Fibroblast of lung (primary cell): ENCODE measurements at regions not wholly inside any gene's neighbourhood (a gene's known extent, or its start where the extent isn't known, plus 50 kb on each side); places are given as distances from the start of the nearest gene placed in this dataset.

Experiments
- DNase-seq, 2 donors: peaks; one replicate each; pipeline versions ENCODE4 v3.0.0 to v3.0.0-alpha.2; 2010; ENCODE audit warnings: low read depth in 2 of 2
- H2AFZ ChIP-seq: 2 replicates; pipeline ENCODE4 v1.5.1; 2012; ENCODE audit warnings: low read length, control low read depth, inconsistent platforms
- H3K27ac ChIP-seq: 2 replicates; pipeline ENCODE4 v1.5.1; 2011; ENCODE audit warnings: low read length, control low read depth; ENCODE audit not compliant: insufficient read depth
- H3K27me3 ChIP-seq: 2 replicates; pipeline ENCODE4 v1.5.1; 2011; ENCODE audit warnings: mild to moderate bottlenecking, low read length; ENCODE audit not compliant: control insufficient read depth, insufficient read depth
- H3K36me3 ChIP-seq: 2 replicates; pipeline ENCODE4 v1.5.1; 2011; ENCODE audit warnings: low read length; ENCODE audit not compliant: control insufficient read depth, insufficient read depth
- H3K4me1 ChIP-seq: 2 replicates; pipeline ENCODE4 v1.5.1; 2011; ENCODE audit warnings: low read length; ENCODE audit not compliant: control insufficient read depth, insufficient read depth; ENCODE audit errors: extremely low read depth
- H3K4me2 ChIP-seq: 2 replicates; pipeline ENCODE4 v1.5.1; 2011; ENCODE audit warnings: low read length, control low read depth; ENCODE audit not compliant: insufficient read depth; ENCODE audit errors: extremely low read depth
- H3K4me3 ChIP-seq, 4 experiments: fragments of 200-600 bp in 1 of 4; sonication (generic) in 1 of 4; replicated peaks in 1 of 4; 2 replicates each; pipeline ENCODE4 v1.5.1; 2011 to 2016; ENCODE audit warnings: low read length in 4 of 4, low read depth in 3 of 4, mild to moderate bottlenecking in 3 of 4, control low read depth in 2 of 4, inconsistent platforms in 1 of 4, mixed read lengths in 1 of 4; ENCODE audit not compliant: insufficient read depth in 1 of 4; ENCODE audit errors: control extremely low read depth in 1 of 4
- H3K79me2 ChIP-seq: 2 replicates; pipeline ENCODE4 v1.5.1; 2012; ENCODE audit warnings: mild to moderate bottlenecking, low read length, inconsistent platforms; ENCODE audit not compliant: control insufficient read depth, insufficient read depth
- H3K9ac ChIP-seq: 2 replicates; pipeline ENCODE4 v1.5.1; 2011; ENCODE audit warnings: mild to moderate bottlenecking, low read length, control low read depth; ENCODE audit not compliant: insufficient read depth
- H3K9me3 ChIP-seq: 2 replicates; pipeline ENCODE4 v1.5.1; 2012; ENCODE audit warnings: low read depth, low read length; ENCODE audit not compliant: control insufficient read depth, insufficient read depth
- H4K20me1 ChIP-seq: 2 replicates; pipeline ENCODE4 v1.5.1; 2011; ENCODE audit warnings: low read length; ENCODE audit not compliant: control insufficient read depth, insufficient read depth; ENCODE audit errors: extremely low read depth
- CTCF ChIP-seq, 2 donors: IDR thresholded peaks in 1 of 2; conservative IDR thresholded peaks in 1 of 2; 1 replicate in 1 of 2; 2 replicates in 1 of 2; pipeline ENCODE4 v1.5.1; 2011 to 2012; ENCODE audit warnings: low read length in 2 of 2, control low read depth in 1 of 2, inconsistent platforms in 1 of 2, low read depth in 1 of 2, mild to moderate bottlenecking in 1 of 2
- EZH2 ChIP-seq: IDR thresholded peaks from 2 replicates; pipeline ENCODE4 v1.5.1; 2012; ENCODE audit warnings: low read length, control low read depth, mild to moderate bottlenecking; ENCODE audit errors: missing control alignments

- no peaks in the 10 kb centered on the region for H3K79me2 ChIP-seq
- no peak overlapping the region for H3K4me3 ChIP-seq
- no peaks in the 10 kb centered on the region for H4K20me1 ChIP-seq
- no peaks in the 10 kb centered on the region for H3K4me1 ChIP-seq
- no peak overlapping the region for H3K27ac ChIP-seq
- H3K36me3 ChIP-seq, result no peaks in the 10 kb centered on the region
- H3K9ac ChIP-seq, result no peak overlapping the region
- H3K27me3 ChIP-seq, result no peaks in the 10 kb centered on the region
- H2AFZ ChIP-seq, result no peak overlapping the region
- no peak overlapping the region for H3K4me2 ChIP-seq
- TF ChIP-seq EZH2 (no peak), CTCF (conservative IDR thresholded peaks at IDR 0.05 in 1 of 2, IDR thresholded peaks at IDR 0.05 in 1 of 2; ENCODE audit: low read depth in 1 of 2, low read length in 2 of 2) (no peak)
- no peak for DNase-seq
- H3K9me3 ChIP-seq, result no peaks in the 10 kb centered on the region
Observed at GRCh38 chr19:30163663-30164062, 208.5 kb upstream of the ZNF536 start.

- Histone ChIP-seq H3K4me1 (no peaks in the 10 kb centered on the region), H3K79me2 (no peaks in the 10 kb centered on the region), H3K4me2 (no peak overlapping the region), H3K4me3 (no peak overlapping the region), H2AFZ (no peak overlapping the region), H3K36me3 (no peaks in the 10 kb centered on the region), H3K27ac (no peak overlapping the region), H3K9me3 (no peaks in the 10 kb centered on the region), H3K27me3 (no peaks in the 10 kb centered on the region), H3K9ac (no peak overlapping the region), H4K20me1 (no peaks in the 10 kb centered on the region)
- DNase-seq, result no peak
- no peak for TF ChIP-seq EZH2
- no peak for TF ChIP-seq CTCF (conservative IDR thresholded peaks at IDR 0.05 in 1 of 2, IDR thresholded peaks at IDR 0.05 in 1 of 2; ENCODE audit: low read depth in 1 of 2, low read length in 2 of 2)
Observed at GRCh38 chr19:30165228-30165813, 206.9 kb upstream of the ZNF536 start.

- Histone ChIP-seq H3K4me1 (no peaks in the 10 kb centered on the region), H2AFZ (no peak overlapping the region), H3K36me3 (no peaks in the 10 kb centered on the region), H3K79me2 (no peaks in the 10 kb centered on the region), H3K4me2 (no peak overlapping the region), H3K4me3 (no peak overlapping the region), H3K9me3 (no peaks in the 10 kb centered on the region), H4K20me1 (no peaks in the 10 kb centered on the region), H3K9ac (no peak overlapping the region), H3K27ac (no peak overlapping the region), H3K27me3 (no peaks in the 10 kb centered on the region)
- no peak for DNase-seq
- no peak for TF ChIP-seq EZH2
- no peak for TF ChIP-seq CTCF (conservative IDR thresholded peaks at IDR 0.05 in 1 of 2, IDR thresholded peaks at IDR 0.05 in 1 of 2; ENCODE audit: low read depth in 1 of 2, low read length in 2 of 2)
Observed at GRCh38 chr19:30167206-30167868, 204.8 kb upstream of the ZNF536 start.
